Loucy (cell line): ENCODE measurements at regions not wholly inside any gene's neighbourhood (a gene's known extent, or its start where the extent isn't known, plus 50 kb on each side); places are given as distances from the start of the nearest gene placed in this dataset.

Experiments used
- EZH2phosphoT487 ChIP-seq: fragments of 200-600 bp; IDR thresholded peaks from 2 replicates; pipeline ENCODE4 v1.6.1; 2018; ENCODE audit warnings: antibody characterized with exemption, mild to moderate bottlenecking, moderate library complexity, borderline replicate concordance
- TF ChIP-seq, protein P1 (sequence below): fragments of 200-600 bp; sonication (generic); conservative IDR thresholded peaks from 2 replicates; pipeline ENCODE4 v1.5.1; 2014; ENCODE audit warnings: mild to moderate bottlenecking, antibody characterized with exemption, low read length

- TF ChIP-seq, protein P1, sequence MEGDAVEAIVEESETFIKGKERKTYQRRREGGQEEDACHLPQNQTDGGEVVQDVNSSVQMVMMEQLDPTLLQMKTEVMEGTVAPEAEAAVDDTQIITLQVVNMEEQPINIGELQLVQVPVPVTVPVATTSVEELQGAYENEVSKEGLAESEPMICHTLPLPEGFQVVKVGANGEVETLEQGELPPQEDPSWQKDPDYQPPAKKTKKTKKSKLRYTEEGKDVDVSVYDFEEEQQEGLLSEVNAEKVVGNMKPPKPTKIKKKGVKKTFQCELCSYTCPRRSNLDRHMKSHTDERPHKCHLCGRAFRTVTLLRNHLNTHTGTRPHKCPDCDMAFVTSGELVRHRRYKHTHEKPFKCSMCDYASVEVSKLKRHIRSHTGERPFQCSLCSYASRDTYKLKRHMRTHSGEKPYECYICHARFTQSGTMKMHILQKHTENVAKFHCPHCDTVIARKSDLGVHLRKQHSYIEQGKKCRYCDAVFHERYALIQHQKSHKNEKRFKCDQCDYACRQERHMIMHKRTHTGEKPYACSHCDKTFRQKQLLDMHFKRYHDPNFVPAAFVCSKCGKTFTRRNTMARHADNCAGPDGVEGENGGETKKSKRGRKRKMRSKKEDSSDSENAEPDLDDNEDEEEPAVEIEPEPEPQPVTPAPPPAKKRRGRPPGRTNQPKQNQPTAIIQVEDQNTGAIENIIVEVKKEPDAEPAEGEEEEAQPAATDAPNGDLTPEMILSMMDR: no peak
- no peak for TF ChIP-seq EZH2phosphoT487
Observed at GRCh38 chr18:76672627-76673026, 149.7 kb upstream of the ZNF236 start.
